ENCODE measurements at regions not wholly inside any gene's neighbourhood (a gene's known extent, or its start where the extent isn't known, plus 50 kb on each side); places are given as distances from the start of the nearest gene placed in this dataset.

DNA sequence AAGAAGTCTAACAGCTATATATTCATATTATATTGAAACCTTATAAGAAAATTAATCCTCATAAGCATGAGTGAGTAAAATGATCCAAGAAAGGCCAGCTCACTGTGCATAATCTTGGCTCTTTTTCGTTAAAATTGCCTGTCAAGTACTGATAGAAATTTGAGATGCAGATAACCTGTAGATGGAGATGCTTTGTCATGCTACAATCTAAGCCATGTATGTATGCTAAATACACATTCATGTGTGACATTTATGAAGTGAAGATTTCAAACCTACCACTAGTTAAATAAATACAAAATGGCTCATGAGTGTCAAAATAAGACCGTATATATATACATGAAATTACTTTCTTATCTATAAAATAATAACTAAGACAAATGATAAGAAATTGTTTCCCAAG is 1491.5 kb upstream of the PRMT6 start:
- TF ChIP-seq, protein P1, sequence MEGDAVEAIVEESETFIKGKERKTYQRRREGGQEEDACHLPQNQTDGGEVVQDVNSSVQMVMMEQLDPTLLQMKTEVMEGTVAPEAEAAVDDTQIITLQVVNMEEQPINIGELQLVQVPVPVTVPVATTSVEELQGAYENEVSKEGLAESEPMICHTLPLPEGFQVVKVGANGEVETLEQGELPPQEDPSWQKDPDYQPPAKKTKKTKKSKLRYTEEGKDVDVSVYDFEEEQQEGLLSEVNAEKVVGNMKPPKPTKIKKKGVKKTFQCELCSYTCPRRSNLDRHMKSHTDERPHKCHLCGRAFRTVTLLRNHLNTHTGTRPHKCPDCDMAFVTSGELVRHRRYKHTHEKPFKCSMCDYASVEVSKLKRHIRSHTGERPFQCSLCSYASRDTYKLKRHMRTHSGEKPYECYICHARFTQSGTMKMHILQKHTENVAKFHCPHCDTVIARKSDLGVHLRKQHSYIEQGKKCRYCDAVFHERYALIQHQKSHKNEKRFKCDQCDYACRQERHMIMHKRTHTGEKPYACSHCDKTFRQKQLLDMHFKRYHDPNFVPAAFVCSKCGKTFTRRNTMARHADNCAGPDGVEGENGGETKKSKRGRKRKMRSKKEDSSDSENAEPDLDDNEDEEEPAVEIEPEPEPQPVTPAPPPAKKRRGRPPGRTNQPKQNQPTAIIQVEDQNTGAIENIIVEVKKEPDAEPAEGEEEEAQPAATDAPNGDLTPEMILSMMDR (IDR thresholded peaks at IDR 0.05) = no peak
- TF ChIP-seq POLR2A (IDR thresholded peaks at IDR 0.05) = no peak
